ENCODE measurements at regions not wholly inside any gene's neighbourhood (a gene's known extent, or its start where the extent isn't known, plus 50 kb on each side); places are given as distances from the start of the nearest gene placed in this dataset.

- no peak for DNase-seq (ENCODE audit: low spot score)
These were observed 56.4 kb downstream of the CD24 start for GRCh38 chr6:106918115-106918514.

- DNase-seq (ENCODE audit: low spot score): no peak
These were observed 57.6 kb downstream of the CD24 start for GRCh38 chr6:106916891-106917290.

- DNase-seq (ENCODE audit: low spot score): no peak
These were observed 60.8 kb downstream of the CD24 start for GRCh38 chr6:106913676-106914280.

- no peak for DNase-seq (ENCODE audit: low spot score)
These were observed 61.4 kb downstream of the CD24 start for GRCh38 chr6:106913111-106913510.

- DNase-seq (ENCODE audit: low spot score): no peak
These were observed 62.4 kb downstream of the CD24 start for GRCh38 chr6:106912091-106912490.

- DNase-seq (ENCODE audit: low spot score): no peak
These were observed 63.3 kb downstream of the CD24 start for GRCh38 chr6:106910999-106911949.

- DNase-seq (ENCODE audit: low spot score): no peak
These were observed 66.1 kb downstream of the CD24 start for GRCh38 chr6:106908386-106908840.

GRCh38 chr6:106907754-106908153 lies 66.8 kb downstream of the CD24 start:
- no peak for DNase-seq (ENCODE audit: low spot score)

- DNase-seq (ENCODE audit: low spot score): no peak
These were observed 68.3 kb downstream of the CD24 start for GRCh38 chr6:106906232-106906631.

- no peak for DNase-seq (ENCODE audit: low spot score)
These were observed 71.2 kb downstream of the CD24 start for GRCh38 chr6:106903299-106903698.

- DNase-seq (ENCODE audit: low spot score): no peak
These were observed 73.5 kb downstream of the CD24 start for GRCh38 chr6:106901062-106901461.

GRCh38 chr6:106899697-106900096 lies 74.8 kb downstream of the CD24 start:
- no peak for DNase-seq (ENCODE audit: low spot score)

- DNase-seq (ENCODE audit: low spot score): no peak
These were observed 76.9 kb downstream of the CD24 start for GRCh38 chr6:106897580-106897979.

GRCh38 chr6:106895703-106896040 lies 78.9 kb downstream of the CD24 start:
- no peak for DNase-seq (ENCODE audit: low spot score)

- no peak for DNase-seq (ENCODE audit: low spot score)
These were observed 79.4 kb downstream of the CD24 start for GRCh38 chr6:106894978-106895702.

- DNase-seq (ENCODE audit: low spot score): no peak
These were observed 82.3 kb downstream of the CD24 start for GRCh38 chr6:106892186-106892585.

- no peak for DNase-seq (ENCODE audit: low spot score)
These were observed 84.1 kb downstream of the CD24 start for GRCh38 chr6:106890447-106890846.

GRCh38 chr6:106889692-106890091 lies 84.8 kb downstream of the CD24 start:
- DNase-seq (ENCODE audit: low spot score): no peak

- no peak for DNase-seq (ENCODE audit: low spot score)
These were observed 87.4 kb downstream of the CD24 start for GRCh38 chr6:106886922-106887797.

- DNase-seq (ENCODE audit: low spot score): no peak
These were observed 88.3 kb downstream of the CD24 start for GRCh38 chr6:106886081-106886843.

GRCh38 chr6:106885679-106886078 lies 88.8 kb downstream of the CD24 start:
- DNase-seq (ENCODE audit: low spot score): no peak

Data from globus pallidus (tissue), 1 donor.